IMR-90 (cell line): ENCODE measurements at regions not wholly inside any gene's neighbourhood (a gene's known extent, or its start where the extent isn't known, plus 50 kb on each side); places are given as distances from the start of the nearest gene placed in this dataset.

Source experiments
- ATAC-seq: fragments of 200-7000 bp; cut with Tn5 transposase; 2 replicates; pipeline ENCODE4 v1.9.1; 2020; ENCODE audit warnings: low read depth, mild to moderate bottlenecking, moderate library complexity
- BruUV-seq: library from RNA; stranded (reverse); fragments of 400-500 nt; replicated peaks from 2 replicates; lab custom pipeline; 2021; lab: Mats Ljungman, UMichigan
- CTCF ChIA-PET: fragments of 300-600 bp; formaldehyde crosslinking; extraction: SDS; loops from one replicate; lab custom pipeline; 2021; ENCODE audit warnings: antibody characterized with exemption; lab: Yijun Ruan, JAX
- POLR2A ChIA-PET: fragments of 300-600 bp; sonication (Branson Sonifier 250); formaldehyde crosslinking; loops from one replicate; lab custom pipeline; 2022; ENCODE audit warnings: antibody characterized with exemption; ENCODE audit not compliant: unreplicated experiment; lab: Charles Lee
- DNase-seq: peaks from one replicate; pipeline ENCODE4 v3.0.0; 2013
- H2AFZ ChIP-seq: replicated peaks from 2 replicates; pipeline ENCODE3; 2013; ENCODE audit warnings: low read length, mild to moderate bottlenecking; ENCODE audit not compliant: poor library complexity
- H2AK5ac ChIP-seq: 2 replicates; pipeline ENCODE4 v1.6.1; 2013; ENCODE audit warnings: low read depth, low read length, inconsistent platforms
- H2AK9ac ChIP-seq: replicated peaks from 2 replicates; pipeline ENCODE3; 2013; ENCODE audit warnings: mild to moderate bottlenecking, low read depth, low read length, moderate library complexity; ENCODE audit not compliant: poor library complexity
- H2BK120ac ChIP-seq: 2 replicates; pipeline ENCODE4 v1.6.1; 2013; ENCODE audit warnings: low read depth, low read length, inconsistent platforms
- H2BK15ac ChIP-seq: 3 replicates; pipeline ENCODE4 v1.6.1; 2013; ENCODE audit warnings: low read depth, low read length, inconsistent platforms
- H2BK20ac ChIP-seq: 2 replicates; pipeline ENCODE4 v1.6.1; 2013; ENCODE audit warnings: low read depth, mild to moderate bottlenecking, inconsistent platforms, low read length, moderate library complexity
- H2BK5ac ChIP-seq: 2 replicates; pipeline ENCODE4 v1.6.1; 2013; ENCODE audit warnings: mild to moderate bottlenecking, low read depth, low read length, inconsistent platforms; ENCODE audit not compliant: poor library complexity, severe bottlenecking
- H3K14ac ChIP-seq: replicated peaks from 2 replicates; pipeline ENCODE4 v1.6.1; 2013; ENCODE audit warnings: low read depth, low read length, inconsistent platforms
- H3K18ac ChIP-seq: 2 replicates; pipeline ENCODE4 v1.6.1; 2013; ENCODE audit warnings: low read depth, low read length, control low read depth
- H3K23ac ChIP-seq: 2 replicates; pipeline ENCODE4 v1.6.1; 2013; ENCODE audit warnings: low read depth, low read length, inconsistent platforms
- H3K27ac ChIP-seq: 2 replicates; pipeline ENCODE4 v1.5.1; 2013; ENCODE audit warnings: mild to moderate bottlenecking, control low read depth, low read length; ENCODE audit not compliant: insufficient read depth
- H3K27me3 ChIP-seq: 2 replicates; pipeline ENCODE4 v1.6.1; 2013; ENCODE audit warnings: low read length; ENCODE audit not compliant: control insufficient read depth, insufficient read depth
- H3K36me3 ChIP-seq: 2 replicates; pipeline ENCODE4 v1.6.1; 2013; ENCODE audit warnings: low read length, mixed read lengths; ENCODE audit not compliant: control insufficient read depth, insufficient read depth
- H3K4ac ChIP-seq: 2 replicates; pipeline ENCODE4 v1.6.1; 2013; ENCODE audit warnings: low read depth, low read length, inconsistent platforms
- H3K4me1 ChIP-seq: 2 replicates; pipeline ENCODE4 v1.6.1; 2013; ENCODE audit warnings: low read length, mixed read lengths; ENCODE audit not compliant: control insufficient read depth, insufficient read depth
- H3K4me2 ChIP-seq: 2 replicates; pipeline ENCODE4 v1.6.1; 2013; ENCODE audit warnings: low read depth, mild to moderate bottlenecking, control low read depth, low read length, moderate library complexity
- H3K4me3 ChIP-seq: 2 replicates; pipeline ENCODE4 v1.5.1; 2013; ENCODE audit warnings: low read depth, mild to moderate bottlenecking, control low read depth, low read length, moderate library complexity; ENCODE audit not compliant: insufficient read depth
- H3K56ac ChIP-seq: 2 replicates; pipeline ENCODE4 v1.6.1; 2013; ENCODE audit warnings: low read length, inconsistent platforms; ENCODE audit not compliant: insufficient read depth; ENCODE audit errors: extremely low read depth
- H3K79me1 ChIP-seq, 2 experiments: 2 replicates each; pipeline ENCODE4 v1.6.1; 2013; ENCODE audit warnings: low read length in 2 of 2, inconsistent platforms in 1 of 2, low read depth in 1 of 2
- H3K9ac ChIP-seq: 2 replicates; pipeline ENCODE4 v1.6.1; 2013; ENCODE audit warnings: low read depth, low read length, control low read depth
- H3K9me1 ChIP-seq: 2 replicates; pipeline ENCODE4 v1.6.1; 2013; ENCODE audit warnings: low read length, inconsistent platforms; ENCODE audit not compliant: insufficient read depth
- H3K9me3 ChIP-seq: 2 replicates; pipeline ENCODE4 v1.6.1; 2013; ENCODE audit warnings: low read length; ENCODE audit not compliant: control insufficient read depth, insufficient read depth
- H4K20me1 ChIP-seq: 2 replicates; pipeline ENCODE4 v1.6.1; 2013; ENCODE audit warnings: low read length, inconsistent platforms; ENCODE audit not compliant: insufficient read depth
- H4K5ac ChIP-seq: 2 replicates; pipeline ENCODE4 v1.6.1; 2013; ENCODE audit warnings: mild to moderate bottlenecking, low read depth, low read length, control low read depth
- H4K8ac ChIP-seq, 2 experiments: 2 replicates each; pipeline ENCODE4 v1.6.1; 2013; ENCODE audit warnings: low read depth in 2 of 2, low read length in 2 of 2, control low read depth in 1 of 2, inconsistent platforms in 1 of 2
- H4K91ac ChIP-seq: 2 replicates; pipeline ENCODE4 v1.6.1; 2013; ENCODE audit warnings: low read depth, low read length, inconsistent platforms; ENCODE audit not compliant: insufficient read depth
- BHLHE40 ChIP-seq: fragments of 150-350 bp; IDR thresholded peaks from 2 replicates; pipeline ENCODE4 v1.6.1; 2016; ENCODE audit warnings: mild to moderate bottlenecking, low read depth, low read length
- CEBPB ChIP-seq: IDR thresholded peaks from 2 replicates; pipeline ENCODE4 v1.6.1; 2012; ENCODE audit warnings: low read depth, low read length, improper control_type of control experiment
- CHD1 ChIP-seq: IDR thresholded peaks from 2 replicates; pipeline ENCODE4 v1.6.1; 2012; ENCODE audit warnings: low read depth, low read length, improper control_type of control experiment
- FOS ChIP-seq: fragments of 150-350 bp; IDR thresholded peaks from 2 replicates; pipeline ENCODE4 v1.6.1; 2016; ENCODE audit warnings: low read depth, low read length
- MAFK ChIP-seq: IDR thresholded peaks from 2 replicates; pipeline ENCODE4 v1.6.1; 2012; ENCODE audit warnings: low read depth, low read length, improper control_type of control experiment
- MAZ ChIP-seq: IDR thresholded peaks from 2 replicates; pipeline ENCODE4 v1.6.1; 2012; ENCODE audit warnings: low read depth, mild to moderate bottlenecking, low read length, improper control_type of control experiment, moderate library complexity, borderline replicate concordance
- MXI1 ChIP-seq: IDR thresholded peaks from 2 replicates; pipeline ENCODE4 v1.6.1; 2012; ENCODE audit warnings: low read depth, mild to moderate bottlenecking, low read length, moderate library complexity, borderline replicate concordance
- NFE2L2 ChIP-seq: fragments of 150-350 bp; IDR thresholded peaks from 2 replicates; pipeline ENCODE4 v1.6.1; 2016; ENCODE audit warnings: low read depth, mild to moderate bottlenecking, low read length
- POLR2A ChIP-seq: IDR thresholded peaks from 2 replicates; pipeline ENCODE4 v1.6.1; 2012; ENCODE audit warnings: mild to moderate bottlenecking, low read depth, low read length
- RAD21 ChIP-seq: IDR thresholded peaks from 2 replicates; pipeline ENCODE4 v1.6.1; 2012; ENCODE audit warnings: low read length, improper control_type of control experiment
- RCOR1 ChIP-seq: IDR thresholded peaks from 2 replicates; pipeline ENCODE4 v1.6.1; 2012; ENCODE audit warnings: mild to moderate bottlenecking, low read length, improper control_type of control experiment; ENCODE audit not compliant: insufficient replicate concordance
- RFX5 ChIP-seq: IDR thresholded peaks from 2 replicates; pipeline ENCODE4 v1.8.0; 2012; ENCODE audit warnings: low read depth, mild to moderate bottlenecking, low read length, moderate library complexity
- SMC3 ChIP-seq: fragments of 150-350 bp; IDR thresholded peaks from 2 replicates; pipeline ENCODE4 v1.6.1; 2016; ENCODE audit warnings: low read depth, mild to moderate bottlenecking, antibody characterized with exemption, low read length, moderate library complexity
- WGBS, 2 experiments: methylation state at CpG; one replicate each; pipeline versions ENCODE4 v1.1.5 to v1.1.7; 2013; ENCODE audit warnings: missing lambda C conversion rate in 2 of 2; ENCODE audit not compliant: insufficient read length in 1 of 2; ENCODE audit errors: extremely low coverage in 2 of 2; 5-methylcytosine and 5-hydroxymethylcytosine counted together
- dilution Hi-C: fragments of 300-500 bp; cut with HindIII; formaldehyde crosslinking; loops from one replicate; pipeline ENCODE4 v1.14.3; 2018; ENCODE audit warnings: low sequenced_read_pairs; ENCODE audit not compliant: unreplicated experiment
- in situ Hi-C: fragments of 300-500 bp; cut with MboI; formaldehyde crosslinking; loops from 3 replicates; pipeline ENCODE4 v1.14.3; 2019; ENCODE audit warnings: low sequenced_read_pairs, inconsistent platforms, mixed read lengths
- intact Hi-C: fragments of 100-400 bp; cut with micrococcal nuclease; formaldehyde crosslinking; loops from 2 replicates; pipeline ENCODE4 v1.10.0; 2022
- TF ChIP-seq, protein P1 (sequence below): fragments of 150-350 bp; IDR thresholded peaks from 2 replicates; pipeline ENCODE4 v1.6.1; 2017; ENCODE audit warnings: mild to moderate bottlenecking, antibody characterized with exemption, low read length, low read depth
- TF ChIP-seq, protein P2 (sequence below): conservative IDR thresholded peaks from 2 replicates; pipeline ENCODE4 v1.5.1; 2012; ENCODE audit warnings: mild to moderate bottlenecking, low read depth, low read length, improper control_type of control experiment
- TF ChIP-seq, protein P3 (sequence below): fragments of 150-350 bp; IDR thresholded peaks from 2 replicates; pipeline ENCODE4 v1.6.1; 2016; ENCODE audit warnings: low read depth, mild to moderate bottlenecking, low read length, moderate library complexity, borderline replicate concordance

DNA sequence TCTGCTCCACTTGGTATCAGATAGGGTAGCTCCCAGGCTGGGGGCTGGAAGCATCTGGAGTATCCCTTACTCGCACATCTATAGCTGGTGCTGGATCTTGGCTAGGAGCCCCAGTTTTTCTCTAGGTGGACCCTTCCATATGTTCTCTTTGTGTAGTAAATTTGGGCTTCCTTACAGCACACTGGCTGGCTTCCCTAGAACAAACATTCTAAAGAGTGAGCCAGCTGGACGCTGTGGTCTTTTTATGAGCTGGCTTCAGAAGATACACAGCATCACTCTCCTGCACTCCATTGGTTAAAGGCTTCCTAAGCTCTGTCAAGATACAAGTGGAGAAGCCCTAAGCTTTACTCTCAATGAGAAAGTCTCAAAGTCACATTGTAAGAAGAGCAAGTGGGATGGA lies 322.1 kb downstream of the WDR72 start:
- H4K8ac ChIP-seq = no peak overlapping the region
- peaks cover 11% of the 10 kb centered on the region for H3K9me3 ChIP-seq
- no peak overlapping the region for H2AK5ac ChIP-seq
- H3K4ac ChIP-seq = no peak overlapping the region
- no peak overlapping the region for H3K4me3 ChIP-seq
- H4K91ac ChIP-seq = no peak overlapping the region
- H3K36me3 ChIP-seq = no peaks in the 10 kb centered on the region
- no peaks in the 10 kb centered on the region for H3K79me1 ChIP-seq
- H3K9ac ChIP-seq = no peak overlapping the region
- no peaks in the 10 kb centered on the region for H3K27me3 ChIP-seq
- TF ChIP-seq NFE2L2 (no peak), RFX5 (no peak), MAFK (no peak), CHD1 (no peak), FOS (no peak), RCOR1 (no peak), BHLHE40 (no peak), MXI1 (no peak), RAD21 (no peak), CEBPB (no peak), MAZ (no peak), POLR2A (no peak), SMC3 (no peak)
- TF ChIP-seq, protein P1, sequence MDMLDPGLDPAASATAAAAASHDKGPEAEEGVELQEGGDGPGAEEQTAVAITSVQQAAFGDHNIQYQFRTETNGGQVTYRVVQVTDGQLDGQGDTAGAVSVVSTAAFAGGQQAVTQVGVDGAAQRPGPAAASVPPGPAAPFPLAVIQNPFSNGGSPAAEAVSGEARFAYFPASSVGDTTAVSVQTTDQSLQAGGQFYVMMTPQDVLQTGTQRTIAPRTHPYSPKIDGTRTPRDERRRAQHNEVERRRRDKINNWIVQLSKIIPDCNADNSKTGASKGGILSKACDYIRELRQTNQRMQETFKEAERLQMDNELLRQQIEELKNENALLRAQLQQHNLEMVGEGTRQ = no peak
- TF ChIP-seq, protein P2, sequence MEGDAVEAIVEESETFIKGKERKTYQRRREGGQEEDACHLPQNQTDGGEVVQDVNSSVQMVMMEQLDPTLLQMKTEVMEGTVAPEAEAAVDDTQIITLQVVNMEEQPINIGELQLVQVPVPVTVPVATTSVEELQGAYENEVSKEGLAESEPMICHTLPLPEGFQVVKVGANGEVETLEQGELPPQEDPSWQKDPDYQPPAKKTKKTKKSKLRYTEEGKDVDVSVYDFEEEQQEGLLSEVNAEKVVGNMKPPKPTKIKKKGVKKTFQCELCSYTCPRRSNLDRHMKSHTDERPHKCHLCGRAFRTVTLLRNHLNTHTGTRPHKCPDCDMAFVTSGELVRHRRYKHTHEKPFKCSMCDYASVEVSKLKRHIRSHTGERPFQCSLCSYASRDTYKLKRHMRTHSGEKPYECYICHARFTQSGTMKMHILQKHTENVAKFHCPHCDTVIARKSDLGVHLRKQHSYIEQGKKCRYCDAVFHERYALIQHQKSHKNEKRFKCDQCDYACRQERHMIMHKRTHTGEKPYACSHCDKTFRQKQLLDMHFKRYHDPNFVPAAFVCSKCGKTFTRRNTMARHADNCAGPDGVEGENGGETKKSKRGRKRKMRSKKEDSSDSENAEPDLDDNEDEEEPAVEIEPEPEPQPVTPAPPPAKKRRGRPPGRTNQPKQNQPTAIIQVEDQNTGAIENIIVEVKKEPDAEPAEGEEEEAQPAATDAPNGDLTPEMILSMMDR = no peak
- TF ChIP-seq, protein P3, sequence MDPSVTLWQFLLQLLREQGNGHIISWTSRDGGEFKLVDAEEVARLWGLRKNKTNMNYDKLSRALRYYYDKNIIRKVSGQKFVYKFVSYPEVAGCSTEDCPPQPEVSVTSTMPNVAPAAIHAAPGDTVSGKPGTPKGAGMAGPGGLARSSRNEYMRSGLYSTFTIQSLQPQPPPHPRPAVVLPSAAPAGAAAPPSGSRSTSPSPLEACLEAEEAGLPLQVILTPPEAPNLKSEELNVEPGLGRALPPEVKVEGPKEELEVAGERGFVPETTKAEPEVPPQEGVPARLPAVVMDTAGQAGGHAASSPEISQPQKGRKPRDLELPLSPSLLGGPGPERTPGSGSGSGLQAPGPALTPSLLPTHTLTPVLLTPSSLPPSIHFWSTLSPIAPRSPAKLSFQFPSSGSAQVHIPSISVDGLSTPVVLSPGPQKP = no peak
- H4K20me1 ChIP-seq = no peaks in the 10 kb centered on the region
- no peaks in the 10 kb centered on the region for H3K9me1 ChIP-seq
- H2BK15ac ChIP-seq = no peak overlapping the region
- H3K18ac ChIP-seq = no peak overlapping the region
- no peak overlapping the region for H3K27ac ChIP-seq
- POLR2A ChIA-PET = no interaction called here
- no peak overlapping the region for H3K23ac ChIP-seq
- H3K56ac ChIP-seq = no peak overlapping the region
- ATAC-seq (no peak), DNase-seq (no peak)
- H3K14ac ChIP-seq = no peak overlapping the region
- H3K4me2 ChIP-seq = no peak overlapping the region
- no peak overlapping the region for H2BK120ac ChIP-seq
- dilution Hi-C loops = no loop called here
- H2AK9ac ChIP-seq = no peak overlapping the region
- no CpG with 5 or more reads among the region's 2 CpGs for WGBS, 2 experiments
- no peak overlapping the region for H2BK20ac ChIP-seq
- no peak overlapping the region for H2BK5ac ChIP-seq
- H4K5ac ChIP-seq = no peak overlapping the region
- CTCF ChIA-PET = no interaction called here
- no peak overlapping the region for H2AFZ ChIP-seq
- in situ Hi-C loops = no loop called here
- H3K4me1 ChIP-seq = no peaks in the 10 kb centered on the region
- intact Hi-C loops = no loop called here
- BruUV-seq = no TSS peak
